Testis (tissue), 2 donors: ENCODE measurements at regions not wholly inside any gene's neighbourhood (a gene's known extent, or its start where the extent isn't known, plus 50 kb on each side); places are given as distances from the start of the nearest gene placed in this dataset.

Source experiments
- DNase-seq: peaks from one replicate; pipeline ENCODE4 v3.0.0-alpha.2; 2019
- H3K27ac ChIP-seq, 2 donors: fragments of 200-600 bp; sonication (generic); one replicate each; pipeline ENCODE4 v1.5.1; 2019
- H3K27me3 ChIP-seq: fragments of 200-600 bp; sonication (generic); one replicate; pipeline ENCODE4 v1.5.1; 2019
- H3K36me3 ChIP-seq: fragments of 200-600 bp; sonication (generic); one replicate; pipeline ENCODE4 v1.5.1; 2017; ENCODE audit warnings: low read depth; ENCODE audit errors: missing control alignments
- H3K4me1 ChIP-seq: fragments of 200-600 bp; sonication (generic); one replicate; pipeline ENCODE4 v1.5.1; 2019
- H3K4me3 ChIP-seq, 2 donors: fragments of 200-600 bp; sonication (generic); one replicate each; pipeline ENCODE4 v1.5.1; 2017 to 2019
- H3K9me3 ChIP-seq: fragments of 200-600 bp; sonication (generic); one replicate; pipeline ENCODE4 v1.5.1; 2017
- CTCF ChIP-seq, 3 experiments: fragments of 450-650 bp in 2 of 3; fragments of 200-600 bp in 1 of 3; sonication (generic) in 1 of 3; IDR thresholded peaks; one replicate each; pipeline ENCODE4 v1.5.1; 2016 to 2019; ENCODE audit warnings: antibody characterized with exemption in 3 of 3, mild to moderate bottlenecking in 2 of 3, moderate library complexity in 1 of 3
- POLR2A ChIP-seq: fragments of 450-650 bp; IDR thresholded peaks from one replicate; pipeline ENCODE4 v1.6.1; 2017; ENCODE audit warnings: antibody characterized with exemption, mild to moderate bottlenecking, moderate library complexity
- WGBS, 2 donors: methylation state at CpG; one replicate each; pipeline ENCODE4 v1.1.5; 2018; 5-methylcytosine and 5-hydroxymethylcytosine counted together
- intact Hi-C: fragments of 100-400 bp; cut with DNase I; formaldehyde crosslinking; loops from one replicate; pipeline ENCODE4 v1.15.1; 2023; ENCODE audit warnings: low total_unique reads

GRCh38 chr4:11182586-11183355, 245.9 kb downstream of the HS3ST1 start:
- no peaks in the 10 kb centered on the region for H3K27me3 ChIP-seq
- H3K4me3 ChIP-seq: no peak overlapping the region
- TF ChIP-seq POLR2A (no peak), CTCF (IDR thresholded peaks at IDR 0.05) (no peak)
- WGBS, 2 donors: 82 to 85% methylated on average over 1 of the region's 1 CpG
- H3K27ac ChIP-seq: no peak overlapping the region
- H3K9me3 ChIP-seq: no peaks in the 10 kb centered on the region
- no peaks in the 10 kb centered on the region for H3K4me1 ChIP-seq
- no peaks in the 10 kb centered on the region for H3K36me3 ChIP-seq
- intact Hi-C loops: no loop called here
- DNase-seq: no peak

- no peak for TF ChIP-seq POLR2A
- no peak for TF ChIP-seq CTCF (IDR thresholded peaks at IDR 0.05)
- Histone ChIP-seq H3K27me3 (no peaks in the 10 kb centered on the region), H3K4me3 (no peak overlapping the region), H3K4me1 (no peaks in the 10 kb centered on the region), H3K27ac (no peak overlapping the region), H3K36me3 (no peaks in the 10 kb centered on the region), H3K9me3 (no peaks in the 10 kb centered on the region)
- DNase-seq: no peak
- intact Hi-C loops: no loop called here
Observed at GRCh38 chr4:11182031-11182430, 246.7 kb downstream of the HS3ST1 start.

- no peaks in the 10 kb centered on the region for H3K9me3 ChIP-seq
- no peak overlapping the region for H3K27ac ChIP-seq
- H3K4me3 ChIP-seq: no peak overlapping the region
- no peaks in the 10 kb centered on the region for H3K36me3 ChIP-seq
- no peak for DNase-seq
- WGBS, 2 donors: 89 to 94% methylated on average over 2 of the region's 2 CpGs
- intact Hi-C loops: no loop called here
- no peaks in the 10 kb centered on the region for H3K4me1 ChIP-seq
- TF ChIP-seq CTCF (IDR thresholded peaks at IDR 0.05) (no peak), POLR2A (no peak)
- no peaks in the 10 kb centered on the region for H3K27me3 ChIP-seq
Observed at GRCh38 chr4:11179796-11180195, 248.9 kb downstream of the HS3ST1 start.

- no peak for DNase-seq
- TF ChIP-seq CTCF (IDR thresholded peaks at IDR 0.05): no peak
- TF ChIP-seq POLR2A: no peak
- intact Hi-C loops: no loop called here
- Histone ChIP-seq H3K9me3 (no peaks in the 10 kb centered on the region), H3K4me3 (no peak overlapping the region), H3K4me1 (no peaks in the 10 kb centered on the region), H3K27ac (no peak overlapping the region), H3K27me3 (no peaks in the 10 kb centered on the region), H3K36me3 (no peaks in the 10 kb centered on the region)
- 70 to 80% methylated on average over 5 of the region's 5 CpGs for WGBS, 2 donors
Observed at GRCh38 chr4:11178433-11178832, 250.3 kb downstream of the HS3ST1 start.

- Histone ChIP-seq H3K9me3 (no peaks in the 10 kb centered on the region), H3K27ac (no peak overlapping the region), H3K4me3 (no peak overlapping the region), H3K27me3 (no peaks in the 10 kb centered on the region), H3K36me3 (no peaks in the 10 kb centered on the region), H3K4me1 (no peaks in the 10 kb centered on the region)
- no peak for DNase-seq
- no peak for TF ChIP-seq CTCF (IDR thresholded peaks at IDR 0.05)
- TF ChIP-seq POLR2A: no peak
- intact Hi-C loops: no loop called here
Observed at GRCh38 chr4:11175374-11175773, 253.3 kb downstream of the HS3ST1 start.
